ENCODE measurements at regions not wholly inside any gene's neighbourhood (a gene's known extent, or its start where the extent isn't known, plus 50 kb on each side); places are given as distances from the start of the nearest gene placed in this dataset.
A peak's percentile ranks its signal among the peaks of the same experiment; 100 is the strongest.

GRCh38 chr5:159832073-159832472, 84.2 kb upstream of the ADRA1B start:
- no peak for DNase-seq

GRCh38 chr5:159833088-159833487, 83.2 kb upstream of the ADRA1B start:
- DNase-seq = no peak

GRCh38 chr5:159833846-159834245, 82.4 kb upstream of the ADRA1B start:
- DNase-seq = no peak

- DNase-seq = no peak
Measured at GRCh38 chr5:159835548-159835947, 80.7 kb upstream of the ADRA1B start.

- DNase-seq = no peak
Measured at GRCh38 chr5:159836691-159837090, 79.6 kb upstream of the ADRA1B start.

- no peak for DNase-seq
Measured at GRCh38 chr5:159837860-159838259, 78.4 kb upstream of the ADRA1B start.

GRCh38 chr5:159838551-159839222, 77.6 kb upstream of the ADRA1B start:
- no peak for DNase-seq

- no peak for DNase-seq
Measured at GRCh38 chr5:159844267-159845121, 71.8 kb upstream of the ADRA1B start.

- DNase-seq = no peak
Measured at GRCh38 chr5:159849437-159850083, 66.7 kb upstream of the ADRA1B start.

- peak; percentile 57 for DNase-seq
Measured at GRCh38 chr5:159850160-159850559, 66.1 kb upstream of the ADRA1B start.

GRCh38 chr5:159851053-159851452, 65.2 kb upstream of the ADRA1B start:
- no peak for DNase-seq

- no peak for DNase-seq
Measured at GRCh38 chr5:159854916-159855315, 61.4 kb upstream of the ADRA1B start.

- DNase-seq = no peak
Measured at GRCh38 chr5:159855476-159856191, 60.6 kb upstream of the ADRA1B start.

GRCh38 chr5:159858871-159859270, 57.4 kb upstream of the ADRA1B start:
- no peak for DNase-seq

- DNase-seq = no peak
Measured at GRCh38 chr5:159861086-159861485, 55.2 kb upstream of the ADRA1B start.

GRCh38 chr5:159864885-159865691, 51.2 kb upstream of the ADRA1B start:
- DNase-seq = no peak

- DNase-seq = no peak
Measured at GRCh38 chr5:159866093-159866492, 50.2 kb upstream of the ADRA1B start.
